Testis (tissue), 2 donors: ENCODE measurements at regions not wholly inside any gene's neighbourhood (a gene's known extent, or its start where the extent isn't known, plus 50 kb on each side); places are given as distances from the start of the nearest gene placed in this dataset.

Experiments
- DNase-seq: peaks from one replicate; pipeline ENCODE4 v3.0.0-alpha.2; 2019
- H3K27ac ChIP-seq, 2 donors: fragments of 200-600 bp; sonication (generic); one replicate each; pipeline ENCODE4 v1.5.1; 2019
- H3K27me3 ChIP-seq: fragments of 200-600 bp; sonication (generic); one replicate; pipeline ENCODE4 v1.5.1; 2019
- H3K36me3 ChIP-seq: fragments of 200-600 bp; sonication (generic); one replicate; pipeline ENCODE4 v1.5.1; 2017; ENCODE audit warnings: low read depth; ENCODE audit errors: missing control alignments
- H3K4me1 ChIP-seq: fragments of 200-600 bp; sonication (generic); one replicate; pipeline ENCODE4 v1.5.1; 2019
- H3K4me3 ChIP-seq, 2 donors: fragments of 200-600 bp; sonication (generic); one replicate each; pipeline ENCODE4 v1.5.1; 2017 to 2019
- H3K9me3 ChIP-seq: fragments of 200-600 bp; sonication (generic); one replicate; pipeline ENCODE4 v1.5.1; 2017
- POLR2A ChIP-seq: fragments of 450-650 bp; IDR thresholded peaks from one replicate; pipeline ENCODE4 v1.6.1; 2017; ENCODE audit warnings: antibody characterized with exemption, mild to moderate bottlenecking, moderate library complexity
- whole genome bisulfite sequencing, 2 donors: methylation state at CpG; one replicate each; pipeline ENCODE4 v1.1.5; 2018; 5-methylcytosine and 5-hydroxymethylcytosine counted together
- intact Hi-C: fragments of 100-400 bp; cut with DNase I; formaldehyde crosslinking; loops from one replicate; pipeline ENCODE4 v1.15.1; 2023; ENCODE audit warnings: low total_unique reads
- TF ChIP-seq, protein P1 (sequence below), 3 experiments: fragments of 450-650 bp in 2 of 3; fragments of 200-600 bp in 1 of 3; sonication (generic) in 1 of 3; IDR thresholded peaks; one replicate each; pipeline ENCODE4 v1.5.1; 2016 to 2019; ENCODE audit warnings: antibody characterized with exemption in 3 of 3, mild to moderate bottlenecking in 2 of 3, moderate library complexity in 1 of 3

DNA sequence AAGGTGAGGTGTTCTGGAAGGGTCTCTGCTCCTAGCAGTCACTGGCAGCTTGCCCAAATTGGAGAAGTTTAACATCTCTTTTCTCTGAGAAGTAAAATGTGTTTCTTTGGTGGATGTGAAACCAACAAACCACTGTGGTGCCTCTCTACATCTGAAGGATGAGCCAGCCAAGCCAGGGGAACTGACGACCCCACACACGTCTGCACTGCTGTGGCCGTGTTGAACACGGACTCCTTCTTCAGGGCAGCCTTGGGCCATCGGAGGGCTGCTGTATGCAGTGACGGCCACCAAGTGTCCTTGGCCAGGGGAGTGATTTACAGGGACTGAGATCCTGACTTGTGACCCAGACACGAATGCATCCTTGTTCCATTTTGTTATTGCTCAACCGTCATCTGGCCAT lies 207.8 kb downstream of the ACKR3 start:
- TF ChIP-seq, protein P1, sequence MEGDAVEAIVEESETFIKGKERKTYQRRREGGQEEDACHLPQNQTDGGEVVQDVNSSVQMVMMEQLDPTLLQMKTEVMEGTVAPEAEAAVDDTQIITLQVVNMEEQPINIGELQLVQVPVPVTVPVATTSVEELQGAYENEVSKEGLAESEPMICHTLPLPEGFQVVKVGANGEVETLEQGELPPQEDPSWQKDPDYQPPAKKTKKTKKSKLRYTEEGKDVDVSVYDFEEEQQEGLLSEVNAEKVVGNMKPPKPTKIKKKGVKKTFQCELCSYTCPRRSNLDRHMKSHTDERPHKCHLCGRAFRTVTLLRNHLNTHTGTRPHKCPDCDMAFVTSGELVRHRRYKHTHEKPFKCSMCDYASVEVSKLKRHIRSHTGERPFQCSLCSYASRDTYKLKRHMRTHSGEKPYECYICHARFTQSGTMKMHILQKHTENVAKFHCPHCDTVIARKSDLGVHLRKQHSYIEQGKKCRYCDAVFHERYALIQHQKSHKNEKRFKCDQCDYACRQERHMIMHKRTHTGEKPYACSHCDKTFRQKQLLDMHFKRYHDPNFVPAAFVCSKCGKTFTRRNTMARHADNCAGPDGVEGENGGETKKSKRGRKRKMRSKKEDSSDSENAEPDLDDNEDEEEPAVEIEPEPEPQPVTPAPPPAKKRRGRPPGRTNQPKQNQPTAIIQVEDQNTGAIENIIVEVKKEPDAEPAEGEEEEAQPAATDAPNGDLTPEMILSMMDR (IDR thresholded peaks at IDR 0.05), result no peak
- TF ChIP-seq POLR2A, result no peak
- Histone ChIP-seq H3K4me1 (no peaks in the 10 kb centered on the region), H3K27ac (no peak overlapping the region), H3K36me3 (no peaks in the 10 kb centered on the region), H3K9me3 (no peaks in the 10 kb centered on the region), H3K27me3 (no peaks in the 10 kb centered on the region), H3K4me3 (no peak overlapping the region)
- WGBS, 2 donors, result 89 to 91% methylated on average over 8 of the region's 8 CpGs
- DNase-seq, result no peak
- intact Hi-C loops, result no loop called here

DNA sequence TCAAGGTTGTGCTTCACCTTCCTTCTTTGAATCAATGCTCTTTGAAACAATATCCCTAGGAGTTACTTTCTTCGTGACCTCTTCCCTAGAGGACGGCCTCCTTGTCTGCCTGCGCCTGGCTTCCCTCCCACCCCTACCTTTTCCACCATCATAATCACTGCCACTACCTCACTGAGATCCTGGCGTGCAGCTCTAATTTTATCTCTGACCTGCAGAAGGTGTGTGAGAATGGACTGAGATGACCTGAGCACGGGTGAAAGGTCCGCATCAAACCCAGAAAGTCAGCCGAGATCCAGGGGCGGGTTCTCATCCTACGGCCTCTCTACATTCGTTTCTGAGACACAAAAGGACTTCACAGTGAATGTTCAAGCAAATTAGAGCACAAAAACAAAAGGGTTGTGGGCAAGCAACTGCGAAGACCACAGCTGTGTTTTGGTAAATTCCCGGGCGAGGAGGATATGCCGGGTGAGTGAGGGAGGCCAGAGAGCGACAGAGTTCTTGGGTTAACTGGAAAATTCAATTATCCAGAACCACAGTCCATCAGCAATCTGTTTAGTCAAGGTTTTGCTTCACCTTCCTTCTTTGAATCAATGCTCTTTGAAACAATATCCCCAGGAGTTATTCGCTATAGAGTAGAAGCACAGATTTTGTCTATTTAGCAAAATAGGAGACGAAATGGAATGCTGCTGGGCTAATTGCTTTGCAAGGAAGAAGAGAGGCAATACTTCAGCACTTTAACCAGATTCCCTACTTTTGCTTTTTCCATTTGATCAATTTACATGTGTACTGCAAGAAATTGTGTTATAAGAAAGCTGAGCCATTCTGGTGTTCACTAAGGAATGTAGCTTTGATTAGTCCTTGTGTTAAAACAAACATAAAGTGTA lies 212.6 kb downstream of the ACKR3 start:
- TF ChIP-seq, protein P1 (IDR thresholded peaks at IDR 0.05), result no peak
- H3K36me3 ChIP-seq, result no peaks in the 10 kb centered on the region
- no peak overlapping the region for H3K27ac ChIP-seq
- H3K4me1 ChIP-seq, result peaks cover 5% of the 10 kb centered on the region
- intact Hi-C loops, result no loop called here
- no peaks in the 10 kb centered on the region for H3K9me3 ChIP-seq
- no peaks in the 10 kb centered on the region for H3K27me3 ChIP-seq
- H3K4me3 ChIP-seq, result no peak overlapping the region
- DNase-seq, result no peak
- 84 to 88% methylated on average over 17 of the region's 17 CpGs for WGBS, 2 donors

GRCh38 chr2:236782938-236783337 lies 213.3 kb downstream of the ACKR3 start:
- no peaks in the 10 kb centered on the region for H3K36me3 ChIP-seq
- H3K27ac ChIP-seq, result no peak overlapping the region
- peaks cover 5% of the 10 kb centered on the region for H3K4me1 ChIP-seq
- H3K9me3 ChIP-seq, result no peaks in the 10 kb centered on the region
- intact Hi-C loops, result no loop called here
- DNase-seq, result no peak
- no peaks in the 10 kb centered on the region for H3K27me3 ChIP-seq
- TF ChIP-seq, protein P1 (IDR thresholded peaks at IDR 0.05), result no peak
- no peak for TF ChIP-seq POLR2A
- 94% methylated on average over 5 of the region's 5 CpGs for WGBS, 2 donors
- H3K4me3 ChIP-seq, result no peak overlapping the region

GRCh38 chr2:236783417-236784020 lies 213.9 kb downstream of the ACKR3 start:
- no peaks in the 10 kb centered on the region for H3K36me3 ChIP-seq
- TF ChIP-seq, protein P1 (IDR thresholded peaks at IDR 0.05), result no peak
- no peak for TF ChIP-seq POLR2A
- WGBS, 2 donors, result 87 to 88% methylated on average over 6 of the region's 6 CpGs
- H3K9me3 ChIP-seq, result no peaks in the 10 kb centered on the region
- no peaks in the 10 kb centered on the region for H3K27me3 ChIP-seq
- peaks cover 5% of the 10 kb centered on the region for H3K4me1 ChIP-seq
- DNase-seq, result no peak
- intact Hi-C loops, result no loop called here
- H3K27ac ChIP-seq, result peak overlapping the region in 1 of 2 donors; percentile 7
- no peak overlapping the region for H3K4me3 ChIP-seq
